DND-41 (cell line): ENCODE measurements at regions not wholly inside any gene's neighbourhood (a gene's known extent, or its start where the extent isn't known, plus 50 kb on each side); places are given as distances from the start of the nearest gene placed in this dataset.

Experiments
- EZH2 ChIP-seq: IDR thresholded peaks from 3 replicates; pipeline ENCODE4 v1.6.1; 2012; ENCODE audit warnings: borderline replicate concordance, low read depth, mild to moderate bottlenecking, moderate library complexity, low read length, inconsistent platforms; ENCODE audit not compliant: severe bottlenecking
- TF ChIP-seq, protein P1 (sequence below): IDR thresholded peaks from 2 replicates; pipeline ENCODE4 v1.5.1; 2012; ENCODE audit warnings: borderline replicate concordance, low read length, moderate library complexity, mild to moderate bottlenecking; ENCODE audit not compliant: poor library complexity, severe bottlenecking; ENCODE audit errors: extremely low read depth

- TF ChIP-seq, protein P1, sequence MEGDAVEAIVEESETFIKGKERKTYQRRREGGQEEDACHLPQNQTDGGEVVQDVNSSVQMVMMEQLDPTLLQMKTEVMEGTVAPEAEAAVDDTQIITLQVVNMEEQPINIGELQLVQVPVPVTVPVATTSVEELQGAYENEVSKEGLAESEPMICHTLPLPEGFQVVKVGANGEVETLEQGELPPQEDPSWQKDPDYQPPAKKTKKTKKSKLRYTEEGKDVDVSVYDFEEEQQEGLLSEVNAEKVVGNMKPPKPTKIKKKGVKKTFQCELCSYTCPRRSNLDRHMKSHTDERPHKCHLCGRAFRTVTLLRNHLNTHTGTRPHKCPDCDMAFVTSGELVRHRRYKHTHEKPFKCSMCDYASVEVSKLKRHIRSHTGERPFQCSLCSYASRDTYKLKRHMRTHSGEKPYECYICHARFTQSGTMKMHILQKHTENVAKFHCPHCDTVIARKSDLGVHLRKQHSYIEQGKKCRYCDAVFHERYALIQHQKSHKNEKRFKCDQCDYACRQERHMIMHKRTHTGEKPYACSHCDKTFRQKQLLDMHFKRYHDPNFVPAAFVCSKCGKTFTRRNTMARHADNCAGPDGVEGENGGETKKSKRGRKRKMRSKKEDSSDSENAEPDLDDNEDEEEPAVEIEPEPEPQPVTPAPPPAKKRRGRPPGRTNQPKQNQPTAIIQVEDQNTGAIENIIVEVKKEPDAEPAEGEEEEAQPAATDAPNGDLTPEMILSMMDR: no peak
- no peak for TF ChIP-seq EZH2
Observed at GRCh38 chr12:97006585-97006984, 99.5 kb downstream of the NEDD1 start.
